Upper lobe of left lung (tissue), 6 donors: ENCODE measurements at regions not wholly inside any gene's neighbourhood (a gene's known extent, or its start where the extent isn't known, plus 50 kb on each side); places are given as distances from the start of the nearest gene placed in this dataset.

ENCODE experiments used
- ATAC-seq, 2 donors: fragments of 200-7000 bp; cut with Tn5 transposase; one replicate each; pipeline ENCODE4 v1.9.1; 2022; ENCODE audit warnings: mild to moderate bottlenecking in 2 of 2, moderate library complexity in 2 of 2; ENCODE audit not compliant: low FRiP score in 2 of 2
- DNase-seq, 2 donors: peaks; one replicate each; pipeline ENCODE4 v3.0.0-alpha.2; 2019 to 2020
- H3K27ac ChIP-seq, 4 donors: fragments of 200-600 bp; sonication (generic); one replicate each; pipeline ENCODE4 v1.5.1; 2016 to 2019
- H3K27me3 ChIP-seq, 4 donors: fragments of 200-600 bp; sonication (generic); one replicate each; pipeline ENCODE4 v1.5.1; 2017 to 2019
- H3K36me3 ChIP-seq, 4 donors: fragments of 200-600 bp; sonication (generic); one replicate each; pipeline ENCODE4 v1.5.1; 2016 to 2019
- H3K4me1 ChIP-seq, 4 donors: fragments of 200-600 bp; sonication (generic); one replicate each; pipeline ENCODE4 v1.5.1; 2018 to 2019
- H3K4me3 ChIP-seq, 4 donors: fragments of 200-600 bp; sonication (generic); one replicate each; pipeline ENCODE4 v1.5.1; 2017 to 2019; ENCODE audit warnings: mild to moderate bottlenecking in 2 of 4, moderate library complexity in 1 of 4
- H3K9me3 ChIP-seq, 4 donors: fragments of 200-600 bp; sonication (generic); one replicate each; pipeline ENCODE4 v1.5.1; 2018 to 2019
- EP300 ChIP-seq, 4 donors: sonication (generic); formaldehyde crosslinking; IDR thresholded peaks; one replicate each; pipeline ENCODE4 v1.5.1; 2017; ENCODE audit warnings: antibody characterized with exemption in 4 of 4, control low read depth in 2 of 4
- POLR2A ChIP-seq, 4 donors: fragments of 450-650 bp; IDR thresholded peaks; one replicate each; pipeline ENCODE4 v1.5.1; 2016 to 2017; ENCODE audit warnings: antibody characterized with exemption in 4 of 4, mild to moderate bottlenecking in 2 of 4
- POLR2AphosphoS5 ChIP-seq, 2 donors: sonication (generic); formaldehyde crosslinking; IDR thresholded peaks; one replicate each; pipeline ENCODE4 v1.5.1; 2017; ENCODE audit warnings: antibody characterized with exemption in 2 of 2
- WGBS, 2 donors: methylation state at CpG; one replicate each; pipeline ENCODE4 v1.1.5; 2017 to 2018; 5-methylcytosine and 5-hydroxymethylcytosine counted together
- TF ChIP-seq, protein P1 (sequence below), 6 experiments: fragments of 450-650 bp in 4 of 6; fragments of 200-600 bp in 2 of 6; sonication (generic) in 2 of 6; IDR thresholded peaks; one replicate each; pipeline ENCODE4 v1.5.1; 2016 to 2019; ENCODE audit warnings: antibody characterized with exemption in 6 of 6
- donor health status: DM: no; HTN: no; CAD: no; lungs with moderate emphysema.
- donor health status: DM: no; HTN: yes; CAD: no; lungs with severe emphysema.

DNA sequence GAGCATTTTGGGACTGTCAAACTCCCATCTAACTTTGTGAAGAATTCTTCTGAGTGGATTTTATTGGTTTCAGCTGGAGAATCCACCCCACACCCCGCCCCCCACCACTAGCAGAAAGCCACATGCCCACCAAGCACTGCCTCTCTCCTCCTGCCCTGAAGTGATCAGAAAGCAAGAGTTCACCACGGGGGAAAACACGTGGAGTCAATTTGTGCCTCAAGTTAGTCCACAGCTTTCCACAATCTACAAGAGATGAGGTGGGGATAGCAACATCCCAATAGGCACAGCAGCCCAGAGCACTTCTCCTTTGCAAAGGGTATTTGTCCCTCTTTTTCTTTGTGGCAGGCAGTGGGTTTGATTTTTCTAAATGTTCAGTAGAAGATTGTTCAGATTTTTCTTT, 177.3 kb upstream of the NT5E start:
- Histone ChIP-seq H3K4me1 (no peaks in the 10 kb centered on the region), H3K36me3 (no peaks in the 10 kb centered on the region), H3K9me3 (no peaks in the 10 kb centered on the region), H3K27ac (no peak overlapping the region), H3K27me3 (no peaks in the 10 kb centered on the region), H3K4me3 (no peak overlapping the region)
- ATAC-seq, result no peak
- DNase-seq, result no peak
- TF ChIP-seq, protein P1, sequence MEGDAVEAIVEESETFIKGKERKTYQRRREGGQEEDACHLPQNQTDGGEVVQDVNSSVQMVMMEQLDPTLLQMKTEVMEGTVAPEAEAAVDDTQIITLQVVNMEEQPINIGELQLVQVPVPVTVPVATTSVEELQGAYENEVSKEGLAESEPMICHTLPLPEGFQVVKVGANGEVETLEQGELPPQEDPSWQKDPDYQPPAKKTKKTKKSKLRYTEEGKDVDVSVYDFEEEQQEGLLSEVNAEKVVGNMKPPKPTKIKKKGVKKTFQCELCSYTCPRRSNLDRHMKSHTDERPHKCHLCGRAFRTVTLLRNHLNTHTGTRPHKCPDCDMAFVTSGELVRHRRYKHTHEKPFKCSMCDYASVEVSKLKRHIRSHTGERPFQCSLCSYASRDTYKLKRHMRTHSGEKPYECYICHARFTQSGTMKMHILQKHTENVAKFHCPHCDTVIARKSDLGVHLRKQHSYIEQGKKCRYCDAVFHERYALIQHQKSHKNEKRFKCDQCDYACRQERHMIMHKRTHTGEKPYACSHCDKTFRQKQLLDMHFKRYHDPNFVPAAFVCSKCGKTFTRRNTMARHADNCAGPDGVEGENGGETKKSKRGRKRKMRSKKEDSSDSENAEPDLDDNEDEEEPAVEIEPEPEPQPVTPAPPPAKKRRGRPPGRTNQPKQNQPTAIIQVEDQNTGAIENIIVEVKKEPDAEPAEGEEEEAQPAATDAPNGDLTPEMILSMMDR (IDR thresholded peaks at IDR 0.05), result no peak
- no peak for TF ChIP-seq POLR2A (IDR thresholded peaks at IDR 0.05)
- TF ChIP-seq POLR2AphosphoS5 (IDR thresholded peaks at IDR 0.05), result no peak
- TF ChIP-seq EP300 (IDR thresholded peaks at IDR 0.05), result no peak
- 53 to 61% methylated on average over 3 of the region's 3 CpGs for WGBS, 2 donors

DNA sequence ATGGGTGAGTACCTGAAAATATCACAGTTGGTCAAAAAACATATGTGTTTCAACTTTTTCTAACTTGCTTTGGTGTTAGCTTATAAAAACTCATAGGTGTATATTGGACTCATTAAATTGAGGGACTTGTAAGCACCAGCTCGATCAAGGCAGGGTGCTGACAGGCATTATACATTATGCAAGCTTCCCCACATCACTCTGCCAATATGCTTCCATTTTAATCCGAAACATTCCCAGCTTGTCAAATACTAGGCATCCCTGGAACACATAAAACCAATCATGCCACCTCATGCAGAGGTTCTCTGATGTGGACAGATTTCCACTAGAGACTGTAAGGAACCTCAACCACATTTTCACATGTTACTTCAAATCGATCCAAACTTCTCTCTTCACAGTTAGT, 187.3 kb upstream of the NT5E start:
- H3K36me3 ChIP-seq, result no peaks in the 10 kb centered on the region
- no peaks in the 10 kb centered on the region for H3K4me1 ChIP-seq
- 77 to 83% methylated on average over 3 of the region's 3 CpGs for WGBS, 2 donors
- H3K9me3 ChIP-seq, result no peaks in the 10 kb centered on the region
- TF ChIP-seq EP300 (IDR thresholded peaks at IDR 0.05), result no peak
- TF ChIP-seq, protein P1 (IDR thresholded peaks at IDR 0.05), result no peak
- no peak for TF ChIP-seq POLR2AphosphoS5 (IDR thresholded peaks at IDR 0.05)
- TF ChIP-seq POLR2A (IDR thresholded peaks at IDR 0.05), result no peak
- H3K27ac ChIP-seq, result no peak overlapping the region
- ATAC-seq (no peak), DNase-seq (no peak)
- no peak overlapping the region for H3K4me3 ChIP-seq
- H3K27me3 ChIP-seq, result no peaks in the 10 kb centered on the region

DNA sequence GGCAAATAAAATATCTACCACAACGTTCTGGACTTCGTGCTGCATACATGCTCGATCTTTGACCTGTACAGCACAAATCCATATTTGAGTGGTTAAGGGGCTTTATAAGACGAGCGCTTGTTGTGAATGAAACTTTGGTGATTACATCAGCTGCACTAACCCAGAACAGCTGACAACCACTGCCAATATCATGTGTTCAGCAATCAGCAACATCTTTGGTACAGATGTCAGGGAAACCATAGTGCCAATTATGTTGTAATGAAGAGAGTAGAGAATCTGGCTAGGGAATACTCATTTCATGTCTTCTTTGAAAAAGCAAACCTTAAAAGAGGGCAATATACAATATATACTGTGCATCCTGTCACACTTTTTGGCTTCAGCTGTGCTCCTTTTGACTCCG, 188.6 kb upstream of the NT5E start:
- DNase-seq (no peak), ATAC-seq (peak in 1 of 2 donors; percentile 53)
- TF ChIP-seq POLR2AphosphoS5 (IDR thresholded peaks at IDR 0.05), result no peak
- TF ChIP-seq, protein P1 (IDR thresholded peaks at IDR 0.05), result no peak
- TF ChIP-seq POLR2A (IDR thresholded peaks at IDR 0.05), result no peak
- no peak for TF ChIP-seq EP300 (IDR thresholded peaks at IDR 0.05)
- Histone ChIP-seq H3K4me1 (no peaks in the 10 kb centered on the region), H3K27ac (no peak overlapping the region), H3K36me3 (no peaks in the 10 kb centered on the region), H3K4me3 (no peak overlapping the region), H3K27me3 (no peaks in the 10 kb centered on the region), H3K9me3 (no peaks in the 10 kb centered on the region)
- WGBS, 2 donors, result 79 to 86% methylated on average over 6 of the region's 6 CpGs

DNA sequence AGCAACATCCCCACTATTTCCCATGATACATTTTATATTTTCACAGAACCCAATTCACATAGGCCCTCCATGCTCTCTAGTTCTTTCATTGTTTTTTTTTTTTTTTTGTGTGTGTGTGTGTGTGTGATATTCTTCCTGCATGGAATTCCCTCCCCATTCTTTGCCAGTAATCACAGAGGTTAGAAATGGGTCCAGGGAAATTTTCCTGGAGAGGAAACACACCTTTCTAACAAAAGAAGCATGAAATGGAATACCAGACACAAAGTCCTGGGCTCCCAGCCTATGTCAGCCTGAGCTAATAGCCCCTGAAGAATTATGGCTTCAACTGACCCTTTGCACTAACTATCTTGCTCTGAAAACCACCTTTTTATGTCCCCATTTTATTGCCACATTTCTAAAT, 194.2 kb upstream of the NT5E start:
- no peaks in the 10 kb centered on the region for H3K36me3 ChIP-seq
- H3K9me3 ChIP-seq, result peaks cover 0 to 8% (median 0%) of the 10 kb centered on the region in 4 donors
- TF ChIP-seq EP300 (IDR thresholded peaks at IDR 0.05), result no peak
- no peak for TF ChIP-seq POLR2AphosphoS5 (IDR thresholded peaks at IDR 0.05)
- no peak for TF ChIP-seq POLR2A (IDR thresholded peaks at IDR 0.05)
- TF ChIP-seq, protein P1 (IDR thresholded peaks at IDR 0.05), result no peak
- H3K4me1 ChIP-seq, result no peaks in the 10 kb centered on the region
- ATAC-seq (no peak), DNase-seq (no peak)
- no peak overlapping the region for H3K4me3 ChIP-seq
- no peak overlapping the region for H3K27ac ChIP-seq
- no peaks in the 10 kb centered on the region for H3K27me3 ChIP-seq

DNA sequence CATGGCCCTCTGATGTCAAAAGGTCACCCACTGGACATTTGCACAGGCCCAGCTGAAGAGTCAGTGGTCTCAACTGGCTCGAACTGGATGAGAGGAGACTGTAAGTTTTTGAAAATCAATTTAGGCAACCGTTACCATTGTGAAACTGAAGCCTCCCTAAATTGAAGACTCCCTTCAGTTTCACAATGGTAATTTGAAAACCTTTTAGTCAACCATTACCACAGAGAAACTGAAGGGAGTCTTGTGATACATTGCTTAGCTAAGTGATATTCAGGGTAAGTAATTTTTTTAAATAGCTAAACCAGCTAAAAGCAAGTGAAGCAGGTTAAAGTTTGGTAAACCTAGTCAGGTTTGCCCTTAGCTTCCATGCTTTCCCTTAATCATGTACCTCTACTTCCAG, 197.3 kb upstream of the NT5E start:
- TF ChIP-seq EP300 (IDR thresholded peaks at IDR 0.05) (no peak), POLR2A (IDR thresholded peaks at IDR 0.05) (no peak), POLR2AphosphoS5 (IDR thresholded peaks at IDR 0.05) (no peak)
- TF ChIP-seq, protein P1 (IDR thresholded peaks at IDR 0.05), result no peak
- 41 to 63% methylated on average over 2 of the region's 2 CpGs for WGBS, 2 donors

More for the DNA sequence above, 197.3 kb upstream of the NT5E start:
- DNase-seq (no peak), ATAC-seq (no peak)
- peaks cover 0 to 8% (median 0%) of the 10 kb centered on the region in 4 donors for H3K9me3 ChIP-seq
- no peaks in the 10 kb centered on the region for H3K27me3 ChIP-seq
- H3K36me3 ChIP-seq, result no peaks in the 10 kb centered on the region
- no peak overlapping the region for H3K27ac ChIP-seq
- H3K4me1 ChIP-seq, result no peaks in the 10 kb centered on the region
- H3K4me3 ChIP-seq, result no peak overlapping the region
